Sigmoid colon (tissue), 6 donors: ENCODE measurements at regions not wholly inside any gene's neighbourhood (a gene's known extent, or its start where the extent isn't known, plus 50 kb on each side); places are given as distances from the start of the nearest gene placed in this dataset.

ENCODE experiments used
- DNase-seq: peaks from one replicate; pipeline ENCODE4 v3.0.0-alpha.2; 2019
- H3K27ac ChIP-seq, 4 donors: fragments of 200-600 bp; sonication (generic); one replicate each; pipeline ENCODE4 v1.5.1; 2016 to 2019; ENCODE audit warnings: mild to moderate bottlenecking in 1 of 4
- H3K27me3 ChIP-seq, 3 donors: fragments of 200-600 bp; sonication (generic); one replicate each; pipeline ENCODE4 v1.5.1; 2019; ENCODE audit warnings: mild to moderate bottlenecking in 1 of 3
- H3K36me3 ChIP-seq, 4 donors: fragments of 200-600 bp; sonication (generic); one replicate each; pipeline ENCODE4 v1.5.1; 2016 to 2019
- H3K4me1 ChIP-seq, 4 donors: fragments of 200-600 bp; sonication (generic); one replicate each; pipeline ENCODE4 v1.5.1; 2017 to 2019
- H3K4me3 ChIP-seq, 4 donors: fragments of 200-600 bp; sonication (generic); one replicate each; pipeline ENCODE4 v1.5.1; 2017 to 2019; ENCODE audit warnings: mild to moderate bottlenecking in 2 of 4, moderate library complexity in 1 of 4
- H3K9me3 ChIP-seq, 4 donors: fragments of 200-600 bp in 3 of 4; sonication (generic) in 3 of 4; one replicate each; pipeline versions ENCODE4 v1.5.1 to v1.6.1; 2013 to 2019
- CTCF ChIP-seq, 4 experiments: fragments of 450-650 bp in 3 of 4; fragments of 200-600 bp in 1 of 4; IDR thresholded peaks; one replicate each; pipeline ENCODE4 v1.5.1; 2016 to 2019; ENCODE audit warnings: antibody characterized with exemption in 4 of 4, mild to moderate bottlenecking in 3 of 4, moderate library complexity in 2 of 4
- EP300 ChIP-seq, 4 donors: sonication (generic); formaldehyde crosslinking; IDR thresholded peaks; one replicate each; pipeline ENCODE4 v1.6.1; 2017; ENCODE audit warnings: antibody characterized with exemption in 4 of 4
- POLR2A ChIP-seq, 2 donors: fragments of 450-650 bp; IDR thresholded peaks; one replicate each; pipeline ENCODE4 v1.6.1; 2016; ENCODE audit warnings: antibody characterized with exemption in 2 of 2, mild to moderate bottlenecking in 2 of 2, moderate library complexity in 2 of 2
- POLR2AphosphoS5 ChIP-seq, 4 donors: sonication (generic); formaldehyde crosslinking; IDR thresholded peaks; one replicate each; pipeline ENCODE4 v1.6.1; 2017; ENCODE audit warnings: antibody characterized with exemption in 4 of 4
- whole genome bisulfite sequencing, 2 donors: extraction: QIAGEN DNeasy Blood & Tissue Kit; methylation state at CpG; one replicate each; pipeline ENCODE4 v1.1.7; 2013; 5-methylcytosine and 5-hydroxymethylcytosine counted together
- intact Hi-C: fragments of 100-400 bp; cut with DNase I; formaldehyde crosslinking; loops from one replicate; pipeline ENCODE4 v1.15.1; 2023
- donor health status: healthy with polysubstance abuse.
- donor health status: healthy.

GRCh38 chr2:21427606-21428005, 303.8 kb downstream of the TDRD15 start:
- Histone ChIP-seq H3K4me1 (no peaks in the 10 kb centered on the region), H3K4me3 (no peak overlapping the region), H3K36me3 (no peaks in the 10 kb centered on the region), H3K27me3 (no peaks in the 10 kb centered on the region), H3K9me3 (no peaks in the 10 kb centered on the region), H3K27ac (no peak overlapping the region)
- TF ChIP-seq CTCF (IDR thresholded peaks at IDR 0.05) (no peak), EP300 (IDR thresholded peaks at IDR 0.05) (no peak), POLR2AphosphoS5 (IDR thresholded peaks at IDR 0.05) (no peak), POLR2A (IDR thresholded peaks at IDR 0.05) (no peak)
- DNase-seq, result no peak
- 50 to 56% methylated on average over 2 of the region's 2 CpGs for WGBS, 2 donors
- intact Hi-C loops, result no loop called here

GRCh38 chr2:21428754-21429153, 305.0 kb downstream of the TDRD15 start:
- TF ChIP-seq POLR2A (IDR thresholded peaks at IDR 0.05) (no peak), EP300 (IDR thresholded peaks at IDR 0.05) (no peak), CTCF (IDR thresholded peaks at IDR 0.05) (no peak), POLR2AphosphoS5 (IDR thresholded peaks at IDR 0.05) (no peak)
- intact Hi-C loops, result no loop called here
- Histone ChIP-seq H3K9me3 (no peaks in the 10 kb centered on the region), H3K4me3 (no peak overlapping the region), H3K27me3 (no peaks in the 10 kb centered on the region), H3K27ac (no peak overlapping the region), H3K36me3 (no peaks in the 10 kb centered on the region), H3K4me1 (no peaks in the 10 kb centered on the region)
- DNase-seq, result no peak
- WGBS, 2 donors, result 92 to 96% methylated on average over 1 of the region's 1 CpG

GRCh38 chr2:21429747-21430146, 306.0 kb downstream of the TDRD15 start:
- no peaks in the 10 kb centered on the region for H3K4me1 ChIP-seq

GRCh38 chr2:21431078-21431477, 307.3 kb downstream of the TDRD15 start:
- Histone ChIP-seq H3K4me1 (no peaks in the 10 kb centered on the region), H3K4me3 (no peak overlapping the region), H3K36me3 (no peaks in the 10 kb centered on the region), H3K27me3 (no peaks in the 10 kb centered on the region), H3K9me3 (no peaks in the 10 kb centered on the region), H3K27ac (no peak overlapping the region)
- no peak for DNase-seq
- 87 to 89% methylated on average over 5 of the region's 5 CpGs for WGBS, 2 donors
- intact Hi-C loops, result no loop called here
- no peak for TF ChIP-seq POLR2AphosphoS5 (IDR thresholded peaks at IDR 0.05)
- TF ChIP-seq EP300 (IDR thresholded peaks at IDR 0.05), result no peak
- no peak for TF ChIP-seq POLR2A (IDR thresholded peaks at IDR 0.05)
- no peak for TF ChIP-seq CTCF (IDR thresholded peaks at IDR 0.05)

More at GRCh38 chr2:21429747-21430146, 306.0 kb downstream of the TDRD15 start:
- Histone ChIP-seq H3K36me3 (no peaks in the 10 kb centered on the region), H3K27me3 (no peaks in the 10 kb centered on the region), H3K4me3 (no peak overlapping the region), H3K9me3 (no peaks in the 10 kb centered on the region), H3K27ac (no peak overlapping the region)
- no peak for TF ChIP-seq EP300 (IDR thresholded peaks at IDR 0.05)
- TF ChIP-seq POLR2A (IDR thresholded peaks at IDR 0.05), result no peak
- TF ChIP-seq POLR2AphosphoS5 (IDR thresholded peaks at IDR 0.05), result no peak
- no peak for TF ChIP-seq CTCF (IDR thresholded peaks at IDR 0.05)
- 91 to 99% methylated on average over 1 of the region's 1 CpG for WGBS, 2 donors
- intact Hi-C loops, result no loop called here
- DNase-seq, result no peak

- WGBS, 2 donors, result 76 to 78% methylated on average over 3 of the region's 3 CpGs
- H3K36me3 ChIP-seq, result no peaks in the 10 kb centered on the region
- H3K4me3 ChIP-seq, result no peak overlapping the region
- no peak overlapping the region for H3K27ac ChIP-seq
- peaks cover 0 to 9% (median 8%) of the 10 kb centered on the region in 4 donors for H3K4me1 ChIP-seq
- intact Hi-C loops, result no loop called here
- H3K9me3 ChIP-seq, result no peaks in the 10 kb centered on the region
- H3K27me3 ChIP-seq, result no peaks in the 10 kb centered on the region
- peak in 1 of 4 donors; percentile 31 for TF ChIP-seq POLR2AphosphoS5 (IDR thresholded peaks at IDR 0.05)
- TF ChIP-seq EP300 (IDR thresholded peaks at IDR 0.05), result no peak
- no peak for TF ChIP-seq POLR2A (IDR thresholded peaks at IDR 0.05)
- no peak for DNase-seq
Measured at GRCh38 chr2:21438949-21439348, 315.2 kb downstream of the TDRD15 start.
